Activated T-cell treated with anti-CD3 and anti-CD28 coated beads for 24 hours (primary cell): ENCODE measurements at regions not wholly inside any gene's neighbourhood (a gene's known extent, or its start where the extent isn't known, plus 50 kb on each side); places are given as distances from the start of the nearest gene placed in this dataset.

Experiments used
- DNase-seq: peaks from one replicate; pipeline ENCODE4 v3.0.0-alpha.2; 2020; ENCODE audit warnings: low read depth

DNA sequence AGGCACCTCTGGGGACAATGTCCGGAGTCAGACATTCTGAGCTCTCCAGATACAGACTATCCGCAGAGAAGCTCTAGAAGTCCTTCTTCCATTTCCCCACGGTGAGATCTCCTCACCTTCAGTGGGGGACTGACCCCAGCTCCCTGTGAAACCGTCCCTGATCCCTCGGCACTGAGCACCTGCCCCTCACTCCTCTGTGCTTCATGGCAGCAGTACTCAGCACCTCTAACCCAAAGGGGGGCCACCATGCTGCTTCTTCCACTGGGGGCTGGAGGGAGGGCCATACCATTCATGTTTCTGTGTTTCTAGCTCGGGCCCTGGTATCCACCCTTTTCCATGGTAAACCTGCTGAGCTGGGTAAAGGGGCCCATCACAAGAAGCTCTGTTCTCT lies 321.7 kb downstream of the BRD1 start:
- no peak for DNase-seq

- DNase-seq = no peak
Observed at GRCh38 chr22:49505337-49506009, 322.2 kb downstream of the BRD1 start.

DNA sequence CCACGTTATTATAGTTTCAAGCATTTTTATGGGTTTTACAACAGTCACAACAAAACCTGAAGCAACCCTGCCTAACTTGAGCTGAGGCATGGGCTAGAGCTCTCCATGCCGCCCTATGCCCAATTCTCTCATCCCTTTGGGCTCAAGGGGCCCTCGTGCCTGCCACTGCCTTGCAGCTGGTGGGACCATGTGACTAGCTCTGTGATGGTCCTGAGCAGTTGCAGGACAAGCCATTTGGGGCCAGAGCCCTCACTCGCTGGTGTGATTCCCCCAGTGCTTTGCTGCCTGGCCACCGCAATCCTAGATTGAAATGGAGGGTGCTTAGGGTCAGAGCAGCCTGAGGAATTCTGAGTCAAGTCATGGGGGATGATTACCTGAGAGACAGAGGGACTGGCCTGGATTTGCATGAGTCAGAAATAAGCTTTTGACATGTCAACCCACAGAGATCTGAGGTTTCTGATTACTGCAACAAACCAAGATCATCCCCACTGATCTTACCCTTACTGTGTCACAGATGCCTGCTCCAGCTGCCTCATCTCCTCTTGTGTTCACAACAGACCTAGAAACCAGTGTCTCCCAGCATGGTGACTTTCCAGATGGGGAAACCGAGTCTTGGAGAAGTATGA lies 323.7 kb downstream of the BRD1 start:
- no peak for DNase-seq

GRCh38 chr22:49503321-49503720 lies 324.4 kb downstream of the BRD1 start:
- no peak for DNase-seq

- no peak for DNase-seq
Observed at GRCh38 chr22:49502126-49502826, 325.4 kb downstream of the BRD1 start.

DNA sequence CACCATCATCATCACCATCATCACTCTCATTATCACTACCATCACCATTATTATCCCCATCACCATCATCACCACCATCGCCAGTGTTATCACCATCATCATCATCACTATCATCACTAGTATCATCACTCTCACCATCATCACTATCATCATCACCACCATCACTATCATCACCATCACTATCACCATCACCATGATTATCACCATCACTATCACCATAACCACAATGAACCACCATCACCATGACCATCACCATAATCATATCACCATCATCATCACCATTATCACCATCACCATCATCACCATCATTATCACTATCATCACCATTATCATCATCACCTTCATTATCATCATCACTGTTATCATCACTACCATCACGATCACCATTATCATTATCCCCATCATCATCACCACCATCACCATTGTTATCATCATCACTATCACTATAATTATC lies 326.7 kb downstream of the BRD1 start:
- DNase-seq = no peak

GRCh38 chr22:49500076-49500460 lies 327.6 kb downstream of the BRD1 start:
- no peak for DNase-seq

GRCh38 chr22:49499433-49500075 lies 328.1 kb downstream of the BRD1 start:
- no peak for DNase-seq

DNA sequence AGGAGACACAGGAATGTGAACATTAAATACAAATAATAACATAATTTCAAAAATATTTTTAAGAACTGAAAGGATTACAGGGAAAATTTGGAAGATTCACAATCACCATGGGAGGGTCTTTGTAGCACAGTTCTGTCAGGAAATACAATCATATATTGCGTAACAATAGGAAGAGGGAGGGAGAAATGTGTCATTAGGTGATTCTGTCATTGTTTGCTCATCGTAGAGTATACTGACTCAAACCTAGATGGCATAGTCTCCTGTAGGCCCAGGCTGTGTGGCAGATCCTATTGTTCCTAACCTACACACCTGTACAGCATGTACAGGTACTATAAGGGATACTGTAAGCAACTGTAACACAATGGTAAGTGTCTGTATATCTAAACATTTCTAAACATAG lies 330.4 kb downstream of the BRD1 start:
- DNase-seq = no peak

- DNase-seq = no peak
Observed at GRCh38 chr22:49494555-49494954, 333.1 kb downstream of the BRD1 start.

DNA sequence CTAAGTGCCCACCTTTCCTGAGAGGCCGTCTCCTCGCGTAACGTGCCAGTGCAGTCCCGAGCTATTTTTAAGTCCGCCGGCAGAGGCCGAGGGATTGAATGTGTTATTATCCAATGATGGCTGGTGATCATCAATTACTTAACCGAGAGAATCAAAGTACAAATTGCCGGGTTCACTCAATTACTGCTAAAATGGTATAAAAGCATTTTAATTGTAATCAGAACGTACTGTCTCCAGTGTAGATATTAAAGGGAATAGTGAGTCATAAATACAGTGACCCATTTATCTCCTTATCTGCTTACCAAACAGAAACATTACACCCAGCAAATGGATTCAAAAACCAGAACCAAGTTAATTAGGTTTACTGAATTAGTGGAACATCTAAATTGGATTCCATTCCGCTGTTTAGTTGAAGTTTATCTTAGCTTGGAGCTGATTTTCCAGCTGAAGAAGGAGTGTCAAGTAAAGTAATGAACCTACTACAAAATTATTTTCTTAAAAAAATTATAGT lies 334.9 kb downstream of the BRD1 start:
- DNase-seq = no peak

GRCh38 chr22:49492308-49492707 lies 335.4 kb downstream of the BRD1 start:
- no peak for DNase-seq

DNA sequence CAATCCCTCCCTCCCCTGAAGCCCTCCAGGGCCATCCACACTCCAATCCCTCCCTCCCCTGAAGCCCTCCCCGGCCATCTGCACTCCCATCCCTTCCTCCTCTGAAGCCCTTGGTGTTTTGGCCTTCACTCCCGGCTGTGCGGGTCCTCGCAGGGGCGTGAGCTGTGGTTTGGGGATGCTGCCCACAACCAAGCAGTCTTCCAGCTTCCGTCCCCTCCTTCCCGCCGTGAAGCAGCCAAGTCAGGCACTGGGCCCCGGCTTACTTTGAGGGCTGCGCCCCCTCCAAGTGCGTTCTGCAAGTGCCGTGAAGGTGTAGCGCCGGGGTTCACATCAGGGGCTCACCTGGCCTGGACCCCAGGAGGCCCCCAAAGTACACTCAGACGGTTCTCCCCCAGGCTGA lies 335.9 kb downstream of the BRD1 start:
- no peak for DNase-seq

GRCh38 chr22:49491221-49491635 lies 336.4 kb downstream of the BRD1 start:
- no peak for DNase-seq

GRCh38 chr22:49490692-49491091 lies 337.0 kb downstream of the BRD1 start:
- DNase-seq = no peak

GRCh38 chr22:49489821-49490220 lies 337.9 kb downstream of the BRD1 start:
- no peak for DNase-seq

DNA sequence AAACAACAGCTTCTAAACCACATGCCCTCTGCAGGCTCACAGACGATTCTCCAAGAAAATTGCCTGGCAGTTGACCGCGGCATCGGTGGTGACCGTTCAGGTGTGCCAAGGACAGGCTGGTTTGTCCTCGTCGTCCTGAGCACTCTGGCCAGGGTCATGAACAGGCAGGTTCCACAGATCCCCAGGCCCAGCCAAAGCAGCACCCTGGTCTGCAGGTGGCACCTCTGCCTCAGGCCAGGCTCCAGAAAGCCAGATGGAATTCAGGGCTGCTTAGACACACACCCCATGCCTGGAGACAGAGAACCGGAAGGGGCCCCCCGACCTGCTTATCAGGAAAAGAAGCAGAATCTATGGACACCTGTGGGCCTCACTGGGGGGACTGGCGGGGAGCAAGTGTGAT lies 338.7 kb downstream of the BRD1 start:
- DNase-seq = no peak

GRCh38 chr22:49487950-49488349 lies 339.7 kb downstream of the BRD1 start:
- no peak for DNase-seq

DNA sequence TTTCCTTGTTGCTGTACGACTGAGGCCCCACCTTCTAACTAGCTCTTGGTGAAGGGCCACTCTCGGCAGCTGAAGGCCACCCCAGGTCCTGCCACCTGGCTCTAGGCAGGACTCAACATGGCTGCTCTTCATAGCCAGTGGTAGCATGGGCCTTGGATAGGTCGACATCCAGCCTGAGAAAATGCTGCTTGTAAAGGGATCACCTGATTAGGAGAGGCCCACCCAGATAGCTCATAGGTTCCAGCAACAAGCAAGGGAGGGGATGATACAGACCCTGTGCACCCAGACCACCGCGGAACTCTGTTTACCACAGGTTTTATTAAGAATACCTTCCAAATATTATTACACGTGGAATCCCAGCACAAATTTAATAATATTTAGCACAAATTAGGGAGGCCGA lies 341.4 kb downstream of the BRD1 start:
- no peak for DNase-seq

- no peak for DNase-seq
Observed at GRCh38 chr22:49483946-49484345, 343.7 kb downstream of the BRD1 start.

- DNase-seq = no peak
Observed at GRCh38 chr22:49483281-49483870, 344.3 kb downstream of the BRD1 start.

GRCh38 chr22:49482811-49483210 lies 344.9 kb downstream of the BRD1 start:
- DNase-seq = no peak
